NCI-H2107 treated with DMSO at 0.1 percent for 48 hours (cell line): ENCODE measurements at regions not wholly inside any gene's neighbourhood (a gene's known extent, or its start where the extent isn't known, plus 50 kb on each side); places are given as distances from the start of the nearest gene placed in this dataset.
A peak's percentile ranks its signal among the peaks of the same experiment; 100 is the strongest.

Experiments used
- DNase-seq: peaks from one replicate; lab custom pipeline; 2025; ENCODE audit not compliant: unreplicated experiment; lab: John Stamatoyannopoulos, UW

DNA sequence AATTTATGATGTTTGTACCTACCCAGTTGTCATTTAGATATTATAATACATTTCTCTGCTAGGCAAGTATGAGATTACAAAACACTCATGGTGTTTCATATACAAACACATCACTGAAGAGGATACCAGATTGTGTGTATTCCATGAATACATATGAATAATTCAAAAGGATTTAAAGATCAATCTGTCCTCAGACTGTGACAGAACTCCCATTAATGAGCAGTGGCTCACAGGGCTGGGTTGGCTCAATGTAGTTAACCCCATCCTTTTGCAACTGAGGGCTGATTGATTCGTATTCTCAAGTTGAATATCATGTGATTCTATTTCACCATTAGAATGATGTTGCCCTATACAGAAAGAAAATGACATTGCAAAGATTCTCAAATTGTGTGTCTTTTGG is 79.6 kb upstream of the SPANXN2 start:
- no peak for DNase-seq

DNA sequence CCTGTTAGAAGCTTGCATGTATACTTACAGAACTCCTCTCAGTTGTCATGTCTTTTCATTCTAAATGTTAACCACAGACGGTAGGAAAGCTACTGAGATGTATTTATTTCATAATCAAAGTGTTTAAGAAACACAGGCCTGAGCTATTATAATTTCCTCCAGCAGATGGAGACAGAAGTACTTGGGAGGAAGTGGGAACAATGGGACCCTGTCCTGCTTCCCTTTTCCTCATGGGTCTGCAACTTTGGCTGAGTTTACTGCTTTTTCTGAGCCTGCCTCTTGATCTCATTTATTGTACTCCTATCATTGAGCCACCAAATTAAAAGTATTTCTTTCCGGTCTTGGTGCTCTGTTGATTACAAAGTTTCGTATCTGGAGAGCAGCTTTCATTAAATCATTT is 67.7 kb upstream of the SPANXN2 start:
- peak; percentile 0 for DNase-seq

DNA sequence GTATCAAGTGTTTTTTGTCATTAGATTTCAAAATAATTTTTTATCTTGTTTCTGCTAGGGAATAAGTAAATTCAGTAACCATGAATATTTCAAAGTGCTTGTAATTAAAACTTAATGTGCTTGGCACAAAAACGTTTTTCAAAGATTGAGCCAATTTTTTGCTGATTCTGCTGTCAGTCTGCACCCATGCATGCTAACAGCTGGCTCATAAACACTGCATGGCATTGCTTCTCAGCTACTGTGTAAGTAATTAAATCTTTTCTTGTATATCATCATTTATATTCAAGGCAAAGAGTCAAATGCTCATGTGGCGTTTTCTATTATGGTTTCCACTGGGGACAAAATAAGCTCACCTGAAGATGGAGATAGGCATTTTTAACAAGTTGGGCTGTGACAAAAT is 66.8 kb upstream of the SPANXN2 start:
- DNase-seq: no peak

DNA sequence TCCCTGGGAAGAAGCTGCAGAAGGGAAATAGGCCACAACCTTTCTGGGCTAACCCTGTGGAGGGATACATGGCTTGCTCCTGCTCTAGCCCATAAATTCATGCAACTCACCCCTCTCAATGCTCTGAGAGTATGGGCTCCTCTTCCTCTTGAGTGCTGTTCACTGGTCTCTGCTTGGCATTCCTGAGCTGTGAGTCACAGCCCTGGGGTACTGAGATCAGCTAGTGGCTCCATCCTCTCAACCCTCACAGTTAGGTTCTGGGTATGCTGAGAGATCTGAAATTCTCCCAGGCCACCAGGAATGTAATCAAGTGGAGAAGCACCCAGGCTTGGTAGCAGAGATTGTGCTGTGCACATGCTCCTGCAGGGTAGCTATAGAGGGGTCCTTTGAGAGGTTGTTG is 60.6 kb upstream of the SPANXN2 start:
- DNase-seq: no peak
